GM12801 (cell line): ENCODE measurements at regions not wholly inside any gene's neighbourhood (a gene's known extent, or its start where the extent isn't known, plus 50 kb on each side); places are given as distances from the start of the nearest gene placed in this dataset.

Experiments used
- TF ChIP-seq, protein P1 (sequence below): IDR thresholded peaks from one replicate; pipeline ENCODE4 v1.5.1; 2011; ENCODE audit warnings: control low read depth; ENCODE audit not compliant: insufficient read length; ENCODE audit errors: extremely low read depth

DNA sequence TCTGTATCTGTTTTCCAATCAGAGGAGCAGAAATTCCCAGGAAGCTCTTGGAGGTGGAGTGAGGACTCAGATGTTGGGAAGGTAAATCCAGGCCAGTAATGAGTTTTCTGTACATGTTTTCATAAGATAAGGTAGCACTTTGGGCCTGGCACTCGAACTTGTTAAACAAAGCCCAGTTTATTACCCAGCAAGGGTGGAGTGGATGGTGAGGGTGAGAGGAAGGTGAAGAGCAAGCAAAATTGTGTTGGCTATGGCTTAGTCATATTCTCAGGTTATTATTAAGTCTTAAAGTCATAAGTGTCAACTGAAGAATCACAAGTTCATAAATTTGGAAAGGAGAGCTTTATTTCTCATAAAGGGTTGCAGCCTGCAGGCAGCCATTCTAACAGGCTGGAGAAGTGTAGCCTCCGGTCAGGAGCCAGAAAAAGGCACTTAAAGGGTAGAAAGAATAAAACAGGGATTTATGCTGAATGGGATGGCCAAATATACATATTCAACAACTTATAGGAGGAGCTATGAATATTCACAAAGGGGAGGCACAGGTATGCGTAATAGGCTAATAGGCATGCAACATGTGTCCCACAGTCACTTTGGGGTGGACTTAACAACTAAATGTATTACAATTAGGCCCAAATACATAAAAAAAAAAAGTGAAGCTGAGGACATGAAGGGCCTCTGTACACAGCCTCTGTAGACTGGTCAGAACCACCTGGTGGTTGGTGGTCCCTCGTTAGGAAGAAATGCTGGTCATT is 523.9 kb downstream of the LMO4 start:
- TF ChIP-seq, protein P1, sequence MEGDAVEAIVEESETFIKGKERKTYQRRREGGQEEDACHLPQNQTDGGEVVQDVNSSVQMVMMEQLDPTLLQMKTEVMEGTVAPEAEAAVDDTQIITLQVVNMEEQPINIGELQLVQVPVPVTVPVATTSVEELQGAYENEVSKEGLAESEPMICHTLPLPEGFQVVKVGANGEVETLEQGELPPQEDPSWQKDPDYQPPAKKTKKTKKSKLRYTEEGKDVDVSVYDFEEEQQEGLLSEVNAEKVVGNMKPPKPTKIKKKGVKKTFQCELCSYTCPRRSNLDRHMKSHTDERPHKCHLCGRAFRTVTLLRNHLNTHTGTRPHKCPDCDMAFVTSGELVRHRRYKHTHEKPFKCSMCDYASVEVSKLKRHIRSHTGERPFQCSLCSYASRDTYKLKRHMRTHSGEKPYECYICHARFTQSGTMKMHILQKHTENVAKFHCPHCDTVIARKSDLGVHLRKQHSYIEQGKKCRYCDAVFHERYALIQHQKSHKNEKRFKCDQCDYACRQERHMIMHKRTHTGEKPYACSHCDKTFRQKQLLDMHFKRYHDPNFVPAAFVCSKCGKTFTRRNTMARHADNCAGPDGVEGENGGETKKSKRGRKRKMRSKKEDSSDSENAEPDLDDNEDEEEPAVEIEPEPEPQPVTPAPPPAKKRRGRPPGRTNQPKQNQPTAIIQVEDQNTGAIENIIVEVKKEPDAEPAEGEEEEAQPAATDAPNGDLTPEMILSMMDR: no peak

GRCh38 chr1:87853576-87854351 is 525.1 kb downstream of the LMO4 start:
- TF ChIP-seq, protein P1: no peak

DNA sequence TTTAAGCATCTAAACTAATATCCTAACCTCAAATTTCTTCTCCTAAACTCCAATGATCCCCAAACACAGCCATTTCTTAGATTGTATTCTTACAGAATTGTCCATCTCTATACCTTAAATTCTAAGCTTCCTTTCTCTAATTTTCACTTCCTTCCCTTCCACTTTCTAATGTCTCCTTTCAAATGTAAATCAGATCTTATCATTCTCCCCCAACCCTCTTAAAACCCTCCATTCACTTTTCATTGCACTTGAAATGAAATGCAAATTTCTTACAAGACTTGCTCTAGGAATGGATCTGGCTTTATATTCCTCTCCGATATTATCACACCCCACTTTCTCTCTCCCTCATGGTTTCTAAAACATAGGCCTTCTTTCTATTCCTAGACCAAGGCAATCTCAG is 534.6 kb downstream of the LMO4 start:
- TF ChIP-seq, protein P1: no peak

GRCh38 chr1:87864676-87865075 is 536.0 kb downstream of the LMO4 start:
- TF ChIP-seq, protein P1: no peak

- TF ChIP-seq, protein P1: no peak
Observed at GRCh38 chr1:87866416-87866815, 537.7 kb downstream of the LMO4 start.

DNA sequence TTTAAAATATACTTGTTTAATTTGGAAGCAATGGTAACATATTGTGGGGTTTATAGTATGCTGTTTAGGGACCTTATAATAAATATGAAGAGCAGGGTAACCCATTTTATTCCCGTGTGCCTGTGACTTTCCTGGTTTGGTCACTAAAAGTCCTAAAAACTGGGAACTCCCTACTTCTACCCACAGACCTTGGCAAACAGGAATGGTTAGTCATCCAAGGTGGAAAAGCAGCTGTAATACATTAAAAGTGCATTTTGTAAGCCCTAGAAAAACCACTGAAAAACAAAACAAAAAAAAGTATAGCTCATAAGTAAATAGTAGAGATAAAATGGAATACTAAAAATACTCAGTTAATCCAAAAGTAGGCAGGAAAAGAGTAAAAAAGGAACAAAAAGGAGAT is 538.9 kb downstream of the LMO4 start:
- TF ChIP-seq, protein P1: no peak

DNA sequence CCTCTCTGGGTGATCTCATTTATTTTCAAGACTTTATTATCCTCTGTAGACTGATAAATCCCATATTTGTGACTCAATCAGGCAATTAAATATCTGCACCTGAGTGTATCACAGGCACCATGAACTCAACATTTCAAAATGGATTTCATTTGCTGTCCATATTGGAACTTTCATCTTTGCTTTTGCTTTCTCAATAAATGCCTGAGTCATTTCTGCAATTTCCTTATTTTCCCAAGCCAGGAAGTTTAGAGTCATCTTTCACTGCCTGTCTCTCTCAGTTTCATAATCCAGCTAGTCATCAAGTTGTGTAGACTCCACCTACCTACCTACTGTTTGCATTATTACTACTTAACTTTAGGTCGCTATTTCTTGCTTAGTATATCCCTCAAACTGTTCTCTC is 540.9 kb downstream of the LMO4 start:
- TF ChIP-seq, protein P1: no peak
